ENCODE measurements at regions not wholly inside any gene's neighbourhood (a gene's known extent, or its start where the extent isn't known, plus 50 kb on each side); places are given as distances from the start of the nearest gene placed in this dataset.

DNA sequence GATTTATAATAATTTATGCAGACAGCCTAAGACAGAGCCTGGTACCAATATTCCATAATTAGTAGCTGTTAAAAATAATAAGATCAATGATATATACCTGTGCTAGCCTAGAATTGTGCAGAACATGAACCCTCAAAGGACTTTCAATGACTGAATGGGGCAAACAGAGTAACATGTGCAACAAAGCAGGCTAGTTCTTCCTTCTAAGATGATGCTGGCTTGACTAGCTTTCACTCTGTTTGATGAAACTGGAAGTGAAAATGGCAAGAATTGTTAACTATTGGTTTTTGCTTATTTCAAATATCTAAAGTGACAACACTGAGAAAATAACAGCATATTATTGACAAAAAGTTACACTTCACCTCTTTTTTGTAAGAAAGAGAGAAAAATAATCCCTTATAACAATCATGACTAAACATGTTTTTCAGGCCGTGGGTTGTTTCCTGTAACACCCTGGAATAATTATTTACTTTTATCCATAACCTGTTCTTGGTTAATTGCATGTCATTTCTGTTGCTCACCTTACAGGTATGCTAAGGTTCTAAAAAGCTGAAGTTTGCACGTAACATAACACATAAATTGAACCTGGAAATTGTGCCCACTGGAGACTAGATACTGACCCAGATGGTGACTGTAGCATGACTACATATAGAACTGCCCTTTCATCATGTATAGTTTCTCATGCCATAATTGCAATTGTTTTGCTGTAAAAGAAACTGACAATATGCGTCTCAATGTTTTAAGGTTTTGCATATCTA, 108.7 kb downstream of the C18orf54 start:
- Mint-ChIP-seq H3K27ac (no peak overlapping the region), H3K9me3 (ENCODE audit: insufficient read depth) (peaks cover 2% of the 10 kb centered on the region), H3K4me3 (no peak overlapping the region), H3K27me3 (peaks cover 6% of the 10 kb centered on the region), H3K4me1 (no peaks in the 10 kb centered on the region)
- Histone ChIP-seq H3K4me1 (ENCODE audit: control insufficient read depth in 2 of 2, insufficient read depth in 2 of 2, low read length in 2 of 2) (no peaks in the 10 kb centered on the region), H3K4me3 (ENCODE audit: control extremely low read depth in 1 of 5, extremely low read depth in 1 of 5, insufficient read depth in 1 of 5, low read depth in 2 of 5, low read length in 4 of 5) (no peak overlapping the region), H3K9ac (ENCODE audit: low read length) (no peak overlapping the region), H3K4me2 (replicated peaks; ENCODE audit: low read depth, low read length, poor library complexity, severe bottlenecking) (no peak overlapping the region), H3K9me3 (ENCODE audit: control extremely low read depth in 1 of 3, control insufficient read depth in 2 of 3, insufficient read depth in 1 of 3, low read length in 2 of 3) (peaks cover under 1 to 9% (median 7%) of the 10 kb centered on the region in 3 donors), H3K27ac (ENCODE audit: low read length in 2 of 2) (no peak overlapping the region), H3K79me2 (ENCODE audit: control insufficient read depth, insufficient read depth, low read length) (no peaks in the 10 kb centered on the region), H3K27me3 (replicated peaks in 1 of 4; ENCODE audit: control extremely low read depth in 1 of 4, control insufficient read depth in 3 of 4, insufficient read depth in 4 of 4, low read length in 3 of 4) (no peaks in the 10 kb centered on the region), H4K20me1 (ENCODE audit: control insufficient read depth, insufficient read depth, low read length, poor library complexity, severe bottlenecking) (no peaks in the 10 kb centered on the region), H2AFZ (ENCODE audit: insufficient read depth, low read depth, low read length, poor library complexity, severe bottlenecking) (no peak overlapping the region), H3K36me3 (replicated peaks in 1 of 2; ENCODE audit: control extremely low read depth in 1 of 2, control insufficient read depth in 1 of 2, extremely low read depth in 1 of 2, insufficient read depth in 2 of 2, low read length in 1 of 2) (no peaks in the 10 kb centered on the region)
- DNase-seq, result no peak
- WGBS (ENCODE audit: insufficient coverage), result 100% methylated on average over 1 of the region's 3 CpGs
- ChIA-PET CTCF (no interaction called here), POLR2A (no interaction called here)
- ATAC-seq (ENCODE audit: low read depth), result no peak
- TF ChIP-seq EZH2 (IDR thresholded peaks at IDR 0.05; ENCODE audit: borderline replicate concordance, insufficient read depth, low read depth, low read length, poor library complexity, severe bottlenecking), result no peak
- TF ChIP-seq, protein P1, sequence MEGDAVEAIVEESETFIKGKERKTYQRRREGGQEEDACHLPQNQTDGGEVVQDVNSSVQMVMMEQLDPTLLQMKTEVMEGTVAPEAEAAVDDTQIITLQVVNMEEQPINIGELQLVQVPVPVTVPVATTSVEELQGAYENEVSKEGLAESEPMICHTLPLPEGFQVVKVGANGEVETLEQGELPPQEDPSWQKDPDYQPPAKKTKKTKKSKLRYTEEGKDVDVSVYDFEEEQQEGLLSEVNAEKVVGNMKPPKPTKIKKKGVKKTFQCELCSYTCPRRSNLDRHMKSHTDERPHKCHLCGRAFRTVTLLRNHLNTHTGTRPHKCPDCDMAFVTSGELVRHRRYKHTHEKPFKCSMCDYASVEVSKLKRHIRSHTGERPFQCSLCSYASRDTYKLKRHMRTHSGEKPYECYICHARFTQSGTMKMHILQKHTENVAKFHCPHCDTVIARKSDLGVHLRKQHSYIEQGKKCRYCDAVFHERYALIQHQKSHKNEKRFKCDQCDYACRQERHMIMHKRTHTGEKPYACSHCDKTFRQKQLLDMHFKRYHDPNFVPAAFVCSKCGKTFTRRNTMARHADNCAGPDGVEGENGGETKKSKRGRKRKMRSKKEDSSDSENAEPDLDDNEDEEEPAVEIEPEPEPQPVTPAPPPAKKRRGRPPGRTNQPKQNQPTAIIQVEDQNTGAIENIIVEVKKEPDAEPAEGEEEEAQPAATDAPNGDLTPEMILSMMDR (IDR thresholded peaks at IDR 0.05), result no peak
- intact Hi-C loops (cut with micrococcal nuclease), result no loop called here

DNA sequence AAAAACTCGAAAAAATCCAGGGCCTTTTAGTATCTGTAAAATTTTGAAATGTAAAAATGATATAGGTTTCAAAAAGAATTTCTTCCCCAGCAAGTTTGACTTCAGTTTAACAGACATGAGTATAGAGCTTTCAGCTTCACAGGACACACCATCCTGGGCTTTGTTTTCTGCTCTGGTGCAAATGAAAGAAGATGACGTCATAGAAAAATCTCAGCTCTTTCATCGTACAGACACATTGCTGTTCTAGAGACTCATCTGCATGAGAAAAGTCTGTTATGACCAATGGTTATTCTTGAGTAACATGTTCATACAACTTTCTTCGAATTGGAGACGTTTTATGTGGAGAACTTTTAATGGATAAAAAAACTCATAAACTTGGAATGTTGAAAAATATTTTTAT, 111.7 kb upstream of the DYNAP start:
- intact Hi-C loops (cut with micrococcal nuclease), result no loop called here
- Histone ChIP-seq H3K4me3 (ENCODE audit: control extremely low read depth in 1 of 5, extremely low read depth in 1 of 5, insufficient read depth in 1 of 5, low read depth in 2 of 5, low read length in 4 of 5) (no peak overlapping the region), H3K79me2 (ENCODE audit: control insufficient read depth, insufficient read depth, low read length) (no peaks in the 10 kb centered on the region), H3K4me2 (replicated peaks; ENCODE audit: low read depth, low read length, poor library complexity, severe bottlenecking) (no peak overlapping the region), H2AFZ (ENCODE audit: insufficient read depth, low read depth, low read length, poor library complexity, severe bottlenecking) (no peak overlapping the region), H3K27ac (ENCODE audit: low read length in 2 of 2) (no peak overlapping the region), H3K36me3 (replicated peaks in 1 of 2; ENCODE audit: control extremely low read depth in 1 of 2, control insufficient read depth in 1 of 2, extremely low read depth in 1 of 2, insufficient read depth in 2 of 2, low read length in 1 of 2) (no peaks in the 10 kb centered on the region), H3K9me3 (ENCODE audit: control extremely low read depth in 1 of 3, control insufficient read depth in 2 of 3, insufficient read depth in 1 of 3, low read length in 2 of 3) (no peaks in the 10 kb centered on the region), H3K9ac (ENCODE audit: low read length) (no peak overlapping the region), H3K27me3 (replicated peaks in 1 of 4; ENCODE audit: control extremely low read depth in 1 of 4, control insufficient read depth in 3 of 4, insufficient read depth in 4 of 4, low read length in 3 of 4) (peaks cover 0 to 4% (median 0%) of the 10 kb centered on the region in 4 experiments), H3K4me1 (ENCODE audit: control insufficient read depth in 2 of 2, insufficient read depth in 2 of 2, low read length in 2 of 2) (no peaks in the 10 kb centered on the region), H4K20me1 (ENCODE audit: control insufficient read depth, insufficient read depth, low read length, poor library complexity, severe bottlenecking) (no peaks in the 10 kb centered on the region)
- no peak for TF ChIP-seq EZH2 (IDR thresholded peaks at IDR 0.05; ENCODE audit: borderline replicate concordance, insufficient read depth, low read depth, low read length, poor library complexity, severe bottlenecking)
- TF ChIP-seq, protein P1 (IDR thresholded peaks at IDR 0.05), result no peak
- CTCF ChIA-PET, result interaction anchor here (0.6 kb wide), 1 partner anchor 30 kb away, joined by 4 read pairs; no protein-coding TSS in a partner anchor
- POLR2A ChIA-PET, result no interaction called here
- Mint-ChIP-seq H3K9me3 (ENCODE audit: insufficient read depth) (no peaks in the 10 kb centered on the region), H3K4me3 (no peak overlapping the region), H3K27ac (no peak overlapping the region), H3K27me3 (peaks cover 28% of the 10 kb centered on the region), H3K4me1 (no peaks in the 10 kb centered on the region)
- ATAC-seq (ENCODE audit: low read depth), result no peak
- DNase-seq, result no peak
- 70% methylated on average over 2 of the region's 5 CpGs for WGBS (ENCODE audit: insufficient coverage)

Data from B cell (primary cell).